ENCODE measurements at regions not wholly inside any gene's neighbourhood (a gene's known extent, or its start where the extent isn't known, plus 50 kb on each side); places are given as distances from the start of the nearest gene placed in this dataset.

DNA sequence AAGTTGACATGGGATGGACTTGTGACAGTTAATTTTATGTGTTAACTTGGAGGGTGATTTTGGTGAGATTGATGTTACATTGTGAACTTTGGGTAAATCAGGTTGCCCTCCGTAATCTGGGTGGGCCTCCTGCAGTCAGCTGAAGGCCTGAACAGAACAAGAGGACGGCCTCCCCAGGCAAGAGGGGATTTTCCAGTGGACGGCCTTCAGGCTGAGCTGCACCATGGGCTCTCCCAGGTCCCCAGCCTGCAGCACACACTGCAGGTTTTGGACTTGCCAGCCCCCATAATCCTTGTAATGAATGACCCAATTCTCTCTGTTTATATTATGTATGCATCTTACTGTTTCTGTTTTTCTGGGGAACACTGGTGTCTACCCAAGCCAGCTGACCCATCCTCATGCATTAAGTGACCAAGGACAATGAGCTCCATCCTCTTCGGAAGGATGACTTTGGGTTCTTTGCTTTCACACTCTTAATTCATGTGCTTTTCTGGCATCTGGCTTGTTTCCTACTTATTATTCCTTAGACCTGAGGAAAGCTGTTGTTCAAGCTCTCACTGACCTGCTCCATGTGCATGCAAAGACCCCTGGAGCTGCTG, 64.2 kb downstream of the DACT2 start:
- TF ChIP-seq, protein P1, sequence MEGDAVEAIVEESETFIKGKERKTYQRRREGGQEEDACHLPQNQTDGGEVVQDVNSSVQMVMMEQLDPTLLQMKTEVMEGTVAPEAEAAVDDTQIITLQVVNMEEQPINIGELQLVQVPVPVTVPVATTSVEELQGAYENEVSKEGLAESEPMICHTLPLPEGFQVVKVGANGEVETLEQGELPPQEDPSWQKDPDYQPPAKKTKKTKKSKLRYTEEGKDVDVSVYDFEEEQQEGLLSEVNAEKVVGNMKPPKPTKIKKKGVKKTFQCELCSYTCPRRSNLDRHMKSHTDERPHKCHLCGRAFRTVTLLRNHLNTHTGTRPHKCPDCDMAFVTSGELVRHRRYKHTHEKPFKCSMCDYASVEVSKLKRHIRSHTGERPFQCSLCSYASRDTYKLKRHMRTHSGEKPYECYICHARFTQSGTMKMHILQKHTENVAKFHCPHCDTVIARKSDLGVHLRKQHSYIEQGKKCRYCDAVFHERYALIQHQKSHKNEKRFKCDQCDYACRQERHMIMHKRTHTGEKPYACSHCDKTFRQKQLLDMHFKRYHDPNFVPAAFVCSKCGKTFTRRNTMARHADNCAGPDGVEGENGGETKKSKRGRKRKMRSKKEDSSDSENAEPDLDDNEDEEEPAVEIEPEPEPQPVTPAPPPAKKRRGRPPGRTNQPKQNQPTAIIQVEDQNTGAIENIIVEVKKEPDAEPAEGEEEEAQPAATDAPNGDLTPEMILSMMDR (IDR thresholded peaks at IDR 0.05): no peak
- TF ChIP-seq POLR2A (IDR thresholded peaks at IDR 0.05): no peak

All from heart left ventricle (tissue), 13 donors.